Activated CD4-positive, CD25-positive, alpha-beta regulatory T cell treated with anti-CD3 and anti-CD28 coated beads, Interleukin-2, amount 50 U/mL, for 16 hours (primary cell): ENCODE measurements at regions not wholly inside any gene's neighbourhood (a gene's known extent, or its start where the extent isn't known, plus 50 kb on each side); places are given as distances from the start of the nearest gene placed in this dataset.
"Not testable (repeated sequence)": the region's sequence is repeated elsewhere in the genome, so short reads cannot be mapped to it uniquely, and the experiment has no call there.

Experiments
- DNase-seq: peaks from one replicate; pipeline ENCODE4 v3.0.0-alpha.2; 2020; ENCODE audit warnings: low read depth, low spot score

- no peak for DNase-seq
These were observed 213.4 kb downstream of the PHETA1 start for GRCh38 chr12:111155521-111155920.

GRCh38 chr12:111155020-111155419, 213.9 kb downstream of the PHETA1 start:
- DNase-seq = no peak

- DNase-seq = no peak
These were observed 214.6 kb downstream of the PHETA1 start for GRCh38 chr12:111154147-111154834.

- no peak for DNase-seq
These were observed 216.3 kb downstream of the PHETA1 start for GRCh38 chr12:111152561-111152960.

- DNase-seq = no peak
These were observed 217.7 kb downstream of the PHETA1 start for GRCh38 chr12:111150921-111151840.

- DNase-seq = no peak
These were observed 218.5 kb downstream of the PHETA1 start for GRCh38 chr12:111150360-111150759.

- DNase-seq = no peak
These were observed 219.6 kb downstream of the PHETA1 start for GRCh38 chr12:111149299-111149698.

- no peak for DNase-seq
These were observed 220.9 kb downstream of the PHETA1 start for GRCh38 chr12:111148005-111148404.

GRCh38 chr12:111143271-111143670, 222.9 kb upstream of the MYL2 start:
- DNase-seq = no peak

- no peak for DNase-seq
These were observed 220.8 kb upstream of the MYL2 start for GRCh38 chr12:111141205-111141604.

GRCh38 chr12:111138016-111138415, 217.6 kb upstream of the MYL2 start:
- DNase-seq = no peak

GRCh38 chr12:111135293-111135832, 215.0 kb upstream of the MYL2 start:
- DNase-seq = no peak

- no peak for DNase-seq
These were observed 210.0 kb upstream of the MYL2 start for GRCh38 chr12:111130336-111130735.

GRCh38 chr12:111129149-111129767, 208.9 kb upstream of the MYL2 start:
- no peak for DNase-seq

GRCh38 chr12:111126331-111126730, 206.0 kb upstream of the MYL2 start:
- DNase-seq = no peak

- DNase-seq = no peak
These were observed 203.8 kb upstream of the MYL2 start for GRCh38 chr12:111124183-111124582.

- DNase-seq = no peak
These were observed 203.0 kb upstream of the MYL2 start for GRCh38 chr12:111123390-111123789.

GRCh38 chr12:111122458-111122878, 202.1 kb upstream of the MYL2 start:
- DNase-seq = no peak

- DNase-seq = no peak
These were observed 201.5 kb upstream of the MYL2 start for GRCh38 chr12:111121840-111122239.

- no peak for DNase-seq
These were observed 200.2 kb upstream of the MYL2 start for GRCh38 chr12:111120578-111120977.

- no peak for DNase-seq
These were observed 196.6 kb upstream of the MYL2 start for GRCh38 chr12:111117017-111117416.

GRCh38 chr12:111113313-111113712, 192.9 kb upstream of the MYL2 start:
- DNase-seq = not testable (repeated sequence)
